ENCODE measurements at regions not wholly inside any gene's neighbourhood (a gene's known extent, or its start where the extent isn't known, plus 50 kb on each side); places are given as distances from the start of the nearest gene placed in this dataset.

DNA sequence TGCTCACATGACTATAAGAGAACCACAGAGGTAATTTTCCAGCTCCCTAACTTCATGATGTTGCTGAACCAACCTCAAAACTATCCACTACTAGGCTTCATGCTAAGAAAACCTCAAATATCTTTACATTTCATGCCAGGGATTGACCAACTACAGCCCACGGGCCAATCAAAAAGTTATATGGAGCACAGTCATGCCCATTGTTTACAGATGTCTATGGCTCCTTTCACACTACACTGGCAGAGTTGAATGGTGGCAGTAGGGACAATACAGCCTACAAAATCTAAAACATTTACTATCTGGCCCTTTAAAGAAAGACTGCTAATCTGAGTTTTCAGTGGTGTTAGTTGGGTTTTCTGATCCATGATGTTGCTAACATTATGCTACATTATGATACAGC is 154.8 kb downstream of the TM2D1 start (continued):
- TF ChIP-seq ZNF274 (IDR thresholded peaks at IDR 0.05; ENCODE audit: borderline replicate concordance, extremely low read depth, low read length) (no peak), CBX5 (IDR thresholded peaks at IDR 0.05; ENCODE audit: low read depth, low read length) (no peak)
